Stimulated activated CD8-positive, alpha-beta memory T cell treated with anti-CD3 and anti-CD28 coated beads, Interleukin-15, amount 100 ng/mL, for 4 hours (primary cell): ENCODE measurements at regions not wholly inside any gene's neighbourhood (a gene's known extent, or its start where the extent isn't known, plus 50 kb on each side); places are given as distances from the start of the nearest gene placed in this dataset.
"Not testable (repeated sequence)": the region's sequence is repeated elsewhere in the genome, so short reads cannot be mapped to it uniquely, and the experiment has no call there.

ENCODE experiments used
- DNase-seq, 2 donors: peaks; one replicate each; pipeline ENCODE4 v3.0.0-alpha.2; 2020; ENCODE audit warnings: low read depth in 2 of 2

DNA sequence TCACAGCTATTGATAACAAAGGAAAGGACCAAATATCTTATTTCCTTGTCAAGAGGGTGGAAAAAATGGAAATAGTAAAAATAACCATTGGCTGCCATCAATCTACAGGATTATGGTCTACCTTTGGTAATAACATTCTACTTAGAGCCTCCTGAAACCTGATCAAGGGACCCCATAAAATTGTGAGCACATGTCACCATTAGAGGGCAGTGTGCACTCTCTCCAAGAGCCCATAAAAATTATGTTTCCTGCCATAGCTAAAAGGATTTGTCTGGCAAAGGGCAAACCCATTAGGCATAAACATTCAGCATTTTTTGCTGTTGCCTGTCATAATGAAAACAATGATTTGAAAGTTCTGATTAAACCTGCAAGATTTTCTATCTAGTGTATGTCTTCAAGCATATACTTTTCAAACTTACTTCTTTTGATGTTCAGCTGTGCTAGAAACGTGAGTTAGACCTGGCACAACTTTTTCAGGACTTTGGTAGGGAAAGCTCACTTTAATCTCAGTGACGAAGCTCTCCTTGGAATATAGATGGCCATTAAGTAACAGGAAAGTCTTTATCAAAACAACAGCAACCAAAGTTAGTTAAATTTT lies 120.7 kb upstream of the ZFP64 start:
- no peak for DNase-seq

- no peak for DNase-seq
Observed at GRCh38 chr20:52311209-52311794, 119.7 kb upstream of the ZFP64 start.

DNA sequence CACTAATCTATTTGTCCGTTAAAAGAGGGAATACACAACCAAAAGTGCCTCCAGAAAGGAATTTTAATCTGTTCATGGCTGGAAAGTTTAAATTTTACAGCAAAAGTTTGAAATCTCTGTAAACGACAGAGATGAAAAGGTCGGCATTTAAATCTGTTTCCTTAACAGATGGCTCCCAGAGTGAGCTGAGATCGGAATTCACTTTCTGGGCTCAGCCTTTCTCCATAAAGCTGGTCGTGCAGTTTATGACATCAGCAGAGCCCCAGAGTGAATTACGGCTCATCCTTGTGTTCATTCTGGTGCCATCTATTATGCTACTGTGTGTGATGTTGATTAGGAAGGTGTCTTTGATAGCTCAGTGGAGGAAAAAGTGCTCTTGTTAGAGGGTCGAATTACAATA lies 117.6 kb upstream of the ZFP64 start:
- DNase-seq, result no peak

GRCh38 chr20:52306477-52306876 lies 114.9 kb upstream of the ZFP64 start:
- no peak for DNase-seq

DNA sequence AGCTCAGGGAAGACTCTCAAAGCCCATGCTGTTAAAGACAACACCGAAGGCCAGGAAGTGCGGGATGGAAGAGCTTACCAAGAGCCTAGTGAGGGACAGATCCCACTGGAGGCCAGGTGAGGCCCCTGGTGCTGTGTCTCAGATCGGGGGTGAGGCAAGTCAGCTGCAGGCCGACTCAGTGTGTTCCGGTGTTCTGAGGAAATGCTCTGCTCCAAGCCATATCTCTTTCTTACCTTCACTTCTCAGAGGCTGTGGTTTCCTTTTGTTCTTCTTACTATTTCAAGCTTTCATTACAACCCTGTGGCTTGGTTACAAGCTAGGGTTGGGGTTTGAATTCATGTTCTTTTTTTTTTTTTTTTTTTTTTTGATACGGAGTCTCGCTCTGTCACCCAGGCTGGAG lies 114.3 kb upstream of the ZFP64 start:
- no peak for DNase-seq

GRCh38 chr20:52305024-52305645 lies 113.6 kb upstream of the ZFP64 start:
- DNase-seq, result no peak

GRCh38 chr20:52303281-52303950 lies 111.8 kb upstream of the ZFP64 start:
- DNase-seq, result no peak

- no peak for DNase-seq
Observed at GRCh38 chr20:52302736-52303135, 111.2 kb upstream of the ZFP64 start.

DNA sequence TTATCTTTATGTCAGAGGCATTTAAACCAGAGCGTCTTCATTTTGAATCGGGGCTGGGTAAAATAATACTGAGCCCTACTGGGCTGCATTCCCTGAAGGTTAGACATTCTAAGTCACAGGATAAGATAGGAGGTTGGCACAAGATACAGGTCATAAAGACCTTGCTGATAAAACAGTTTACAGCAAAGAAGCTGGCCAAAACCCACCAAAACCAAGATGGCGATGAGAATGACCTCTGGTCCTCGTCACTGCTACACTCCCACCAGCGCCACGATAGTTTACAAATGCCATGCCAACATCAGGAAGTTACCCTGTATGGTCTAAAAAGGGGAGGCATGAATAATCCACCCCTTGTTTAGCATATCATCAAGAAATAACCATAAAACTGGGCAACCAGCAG lies 110.5 kb upstream of the ZFP64 start:
- DNase-seq, result not testable (repeated sequence)

- no peak for DNase-seq
Observed at GRCh38 chr20:52295556-52295955, 104.0 kb upstream of the ZFP64 start.

- DNase-seq, result no peak
Observed at GRCh38 chr20:52294106-52294628, 102.6 kb upstream of the ZFP64 start.

DNA sequence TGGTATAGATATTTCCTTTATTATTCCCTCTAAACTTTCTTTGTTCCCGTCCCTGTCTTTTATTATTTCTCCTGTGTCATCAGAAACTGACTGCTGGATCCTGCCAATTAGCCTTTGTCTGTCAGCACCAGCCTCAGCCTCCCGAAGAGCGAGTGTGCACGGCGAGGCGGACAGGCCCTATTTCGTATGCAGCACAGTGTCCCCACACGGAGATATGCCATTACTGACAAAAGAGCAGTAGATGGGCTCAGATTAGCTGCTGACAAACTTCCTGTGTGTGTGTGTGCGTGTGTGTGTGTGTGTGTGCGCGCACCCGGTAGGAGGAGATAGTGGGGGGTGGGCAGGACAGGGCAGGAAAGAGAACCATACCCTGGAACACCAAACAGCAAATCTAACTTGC lies 99.5 kb upstream of the ZFP64 start:
- no peak for DNase-seq

DNA sequence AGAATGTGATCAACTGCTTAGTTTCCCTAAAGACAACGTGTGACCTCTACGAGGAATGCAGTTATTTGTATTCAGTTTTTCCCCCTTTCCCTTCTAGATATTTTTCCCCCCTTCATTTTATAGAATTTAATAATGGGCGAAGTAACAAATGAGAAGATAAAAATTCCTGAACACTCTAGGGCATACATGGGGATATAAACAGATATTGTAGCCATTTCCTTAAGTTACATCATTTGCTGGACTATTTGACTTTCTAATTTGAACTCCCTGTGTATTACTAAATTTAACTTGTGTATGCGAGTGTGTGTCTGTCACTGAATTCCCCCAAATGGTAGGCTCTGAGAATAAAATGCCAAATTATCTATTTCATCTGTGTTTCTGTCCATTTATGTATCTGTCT lies 99.0 kb upstream of the ZFP64 start:
- DNase-seq, result no peak

GRCh38 chr20:52289956-52290565 lies 98.5 kb upstream of the ZFP64 start:
- DNase-seq, result no peak

GRCh38 chr20:52280407-52280806 lies 88.8 kb upstream of the ZFP64 start:
- no peak for DNase-seq

DNA sequence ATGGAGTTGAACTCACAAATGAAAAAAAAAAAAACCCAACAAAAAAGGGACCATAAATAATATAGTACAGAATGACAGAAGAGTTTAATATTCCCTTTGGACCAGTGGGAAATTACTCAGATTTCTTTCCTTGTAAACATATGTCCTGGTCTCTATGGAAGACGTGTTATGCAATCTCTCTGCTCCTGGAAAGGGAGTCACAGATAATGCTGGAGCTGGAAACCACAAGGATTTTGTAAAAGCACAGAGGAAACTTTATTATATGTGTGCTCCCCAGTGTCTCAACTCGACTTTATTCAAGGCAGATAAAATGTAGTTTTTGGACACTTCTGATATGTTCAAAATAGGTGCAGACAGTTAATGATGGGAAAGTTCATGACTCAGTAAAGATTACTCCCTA lies 88.1 kb upstream of the ZFP64 start:
- no peak for DNase-seq

DNA sequence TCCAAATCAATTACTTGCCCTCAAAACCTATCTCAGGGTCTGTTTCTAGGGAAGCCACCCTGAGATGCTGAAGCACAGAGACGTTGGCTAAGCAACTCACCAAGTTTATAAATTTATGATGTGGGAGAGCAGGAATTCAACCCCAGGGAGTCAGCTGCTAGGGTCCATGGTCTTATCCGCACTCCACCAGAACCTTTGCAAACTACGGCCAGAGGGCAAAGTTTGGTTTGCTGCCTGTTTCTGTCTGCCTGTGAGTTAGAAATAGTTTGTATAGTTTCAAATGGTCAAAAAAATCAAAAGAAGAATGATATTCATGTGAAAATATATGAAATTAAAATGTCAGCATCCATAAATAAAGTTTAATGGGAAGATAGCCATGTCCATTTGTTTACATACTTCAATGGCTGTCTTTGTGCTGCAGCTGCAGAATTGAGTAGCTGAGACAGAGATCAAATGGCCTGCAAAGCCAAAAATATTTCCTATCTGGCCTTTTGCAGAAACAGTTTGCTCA lies 83.7 kb upstream of the ZFP64 start:
- no peak for DNase-seq

- no peak for DNase-seq
Observed at GRCh38 chr20:52270696-52271095, 79.1 kb upstream of the ZFP64 start.

GRCh38 chr20:52270001-52270606 lies 78.5 kb upstream of the ZFP64 start:
- no peak for DNase-seq

DNA sequence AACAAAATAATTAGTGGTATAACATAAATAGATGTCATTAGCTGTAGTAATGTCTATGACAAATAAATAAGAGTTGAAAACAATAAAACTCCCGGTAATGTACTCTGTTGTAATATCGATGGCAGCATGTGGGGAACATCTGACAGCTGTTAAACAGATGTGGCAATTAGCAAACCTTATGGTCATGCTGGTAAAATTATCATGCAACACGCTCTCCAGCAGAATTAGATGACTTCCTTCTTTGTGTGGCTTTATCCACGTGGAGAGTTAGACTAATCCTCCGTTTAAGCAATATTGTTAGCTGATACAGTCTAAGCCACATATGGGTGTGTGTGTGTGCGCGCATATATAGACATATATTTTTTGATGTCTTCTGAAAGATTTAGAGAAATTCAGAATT lies 77.7 kb upstream of the ZFP64 start:
- DNase-seq, result no peak

- no peak for DNase-seq
Observed at GRCh38 chr20:52268184-52268749, 76.7 kb upstream of the ZFP64 start.
